Right lobe of liver (tissue), 6 donors: ENCODE measurements at regions not wholly inside any gene's neighbourhood (a gene's known extent, or its start where the extent isn't known, plus 50 kb on each side); places are given as distances from the start of the nearest gene placed in this dataset.

ENCODE experiments used
- ATAC-seq, 4 donors: fragments of 200-7000 bp; cut with Tn5 transposase; one replicate each; pipeline ENCODE4 v1.9.1; 2020; ENCODE audit warnings: mild to moderate bottlenecking in 4 of 4, moderate library complexity in 4 of 4
- DNase-seq, 3 donors: peaks; one replicate each; pipeline ENCODE4 v3.0.0-alpha.2; 2020
- H3K27ac ChIP-seq, 3 donors: fragments of 200-600 bp; one replicate each; pipeline ENCODE4 v1.8.0; 2022
- H3K27me3 ChIP-seq, 2 donors: fragments of 200-600 bp; one replicate each; pipeline ENCODE4 v1.8.0; 2022
- H3K36me3 ChIP-seq, 4 donors: fragments of 200-600 bp; sonication (generic) in 1 of 4; one replicate each; pipeline versions ENCODE4 v1.5.1 to v1.8.0; 2017 to 2022; ENCODE audit warnings: control low read depth in 1 of 4
- H3K4me1 ChIP-seq, 4 donors: fragments of 200-600 bp; sonication (generic) in 1 of 4; one replicate each; pipeline versions ENCODE4 v1.5.1 to v1.8.0; 2017 to 2022; ENCODE audit warnings: control low read depth in 1 of 4
- H3K4me3 ChIP-seq, 3 donors: fragments of 200-600 bp; one replicate each; pipeline ENCODE4 v1.8.0; 2022
- H3K9me3 ChIP-seq, 4 donors: fragments of 200-600 bp; sonication (generic) in 1 of 4; one replicate each; pipeline versions ENCODE4 v1.5.1 to v1.8.0; 2017 to 2022; ENCODE audit warnings: control low read depth in 1 of 4
- POLR2A ChIP-seq: fragments of 450-650 bp; IDR thresholded peaks from one replicate; pipeline ENCODE4 v1.6.1; 2017; ENCODE audit warnings: antibody characterized with exemption, mild to moderate bottlenecking
- WGBS: methylation state at CpG from one replicate; pipeline ENCODE4 v1.1.6; 2018; ENCODE audit warnings: low coverage, low lambda C conversion rate; ENCODE audit not compliant: insufficient coverage; ENCODE audit errors: missing lambda C conversion rate; 5-methylcytosine and 5-hydroxymethylcytosine counted together
- intact Hi-C, 2 donors: fragments of 100-400 bp; cut with DNase I; formaldehyde crosslinking; loops; one replicate each; pipeline versions ENCODE4 v1.11.2 to v1.14.1; 2022
- TF ChIP-seq, protein P1 (sequence below), 4 donors: fragments of 200-600 bp in 3 of 4; fragments of 450-650 bp in 1 of 4; IDR thresholded peaks; one replicate each; pipeline versions ENCODE4 v1.5.1 to v1.8.0; 2016 to 2022; ENCODE audit warnings: antibody characterized with exemption in 4 of 4, mild to moderate bottlenecking in 2 of 4
- donor health status: DM: no; HTN: yes; CAD: no.
- donor health status: DM: no; HTN: no; CAD: no.
- donor health status: DM: no; HTN: no; CAD: no.
- donor health status: DM: no; HTN: yes; CAD: no.
- donor health status: DM: no; HTN: yes; CAD: no.

DNA sequence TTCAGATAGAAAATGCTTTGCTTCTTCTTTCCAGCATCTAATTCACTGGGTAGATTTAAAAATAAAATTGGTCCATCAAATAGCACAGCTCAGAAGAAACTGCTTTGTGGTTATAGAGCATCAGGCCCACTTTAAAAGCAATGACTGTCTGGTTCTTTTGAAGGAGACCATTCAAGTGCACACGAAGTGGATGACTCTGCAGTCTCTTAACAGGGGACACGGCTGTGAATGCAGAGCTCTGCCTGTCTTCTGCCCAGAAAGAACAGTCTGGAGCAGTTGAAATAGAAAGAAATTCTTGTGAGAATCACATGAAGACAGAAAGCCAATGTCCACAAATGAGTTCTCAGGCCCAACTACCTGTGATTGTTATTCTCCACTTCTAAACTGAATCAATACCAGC, 138.7 kb upstream of the PLEKHA5 start:
- TF ChIP-seq POLR2A = no peak
- TF ChIP-seq, protein P1, sequence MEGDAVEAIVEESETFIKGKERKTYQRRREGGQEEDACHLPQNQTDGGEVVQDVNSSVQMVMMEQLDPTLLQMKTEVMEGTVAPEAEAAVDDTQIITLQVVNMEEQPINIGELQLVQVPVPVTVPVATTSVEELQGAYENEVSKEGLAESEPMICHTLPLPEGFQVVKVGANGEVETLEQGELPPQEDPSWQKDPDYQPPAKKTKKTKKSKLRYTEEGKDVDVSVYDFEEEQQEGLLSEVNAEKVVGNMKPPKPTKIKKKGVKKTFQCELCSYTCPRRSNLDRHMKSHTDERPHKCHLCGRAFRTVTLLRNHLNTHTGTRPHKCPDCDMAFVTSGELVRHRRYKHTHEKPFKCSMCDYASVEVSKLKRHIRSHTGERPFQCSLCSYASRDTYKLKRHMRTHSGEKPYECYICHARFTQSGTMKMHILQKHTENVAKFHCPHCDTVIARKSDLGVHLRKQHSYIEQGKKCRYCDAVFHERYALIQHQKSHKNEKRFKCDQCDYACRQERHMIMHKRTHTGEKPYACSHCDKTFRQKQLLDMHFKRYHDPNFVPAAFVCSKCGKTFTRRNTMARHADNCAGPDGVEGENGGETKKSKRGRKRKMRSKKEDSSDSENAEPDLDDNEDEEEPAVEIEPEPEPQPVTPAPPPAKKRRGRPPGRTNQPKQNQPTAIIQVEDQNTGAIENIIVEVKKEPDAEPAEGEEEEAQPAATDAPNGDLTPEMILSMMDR (IDR thresholded peaks at IDR 0.05) = no peak
- Histone ChIP-seq H3K4me1 (no peaks in the 10 kb centered on the region), H3K27me3 (no peaks in the 10 kb centered on the region), H3K4me3 (no peak overlapping the region), H3K9me3 (no peaks in the 10 kb centered on the region), H3K27ac (no peak overlapping the region), H3K36me3 (no peaks in the 10 kb centered on the region)
- 60% methylated on average over 1 of the region's 2 CpGs for WGBS
- intact Hi-C loops = no loop called here
- no peak for DNase-seq
- no peak for ATAC-seq

DNA sequence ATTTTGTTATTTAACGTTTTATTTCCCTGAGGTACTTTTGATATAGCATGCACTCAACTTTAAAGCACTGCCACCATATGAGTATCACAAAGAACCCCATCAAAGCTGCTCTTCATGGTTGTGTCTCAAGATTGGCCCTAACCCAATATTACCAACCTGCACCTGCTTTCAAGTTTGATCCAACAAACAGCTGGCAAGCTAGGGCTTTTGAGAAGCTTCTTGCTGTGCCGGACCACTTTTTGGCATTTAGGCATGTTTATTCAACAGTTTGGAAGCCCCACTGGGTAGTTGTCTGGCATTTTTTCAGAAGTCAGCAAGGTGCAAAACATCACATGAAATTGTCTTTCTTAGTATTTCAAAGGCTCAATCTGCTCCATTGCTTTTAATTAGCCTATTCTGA, 137.2 kb upstream of the PLEKHA5 start:
- ATAC-seq (no peak), DNase-seq (no peak)
- Histone ChIP-seq H3K4me1 (no peaks in the 10 kb centered on the region), H3K27ac (no peak overlapping the region), H3K36me3 (no peaks in the 10 kb centered on the region), H3K4me3 (no peak overlapping the region), H3K27me3 (no peaks in the 10 kb centered on the region), H3K9me3 (no peaks in the 10 kb centered on the region)
- 60% methylated on average over 1 of the region's 2 CpGs for WGBS
- intact Hi-C loops = no loop called here
- no peak for TF ChIP-seq POLR2A
- TF ChIP-seq, protein P1 (IDR thresholded peaks at IDR 0.05) = no peak

DNA sequence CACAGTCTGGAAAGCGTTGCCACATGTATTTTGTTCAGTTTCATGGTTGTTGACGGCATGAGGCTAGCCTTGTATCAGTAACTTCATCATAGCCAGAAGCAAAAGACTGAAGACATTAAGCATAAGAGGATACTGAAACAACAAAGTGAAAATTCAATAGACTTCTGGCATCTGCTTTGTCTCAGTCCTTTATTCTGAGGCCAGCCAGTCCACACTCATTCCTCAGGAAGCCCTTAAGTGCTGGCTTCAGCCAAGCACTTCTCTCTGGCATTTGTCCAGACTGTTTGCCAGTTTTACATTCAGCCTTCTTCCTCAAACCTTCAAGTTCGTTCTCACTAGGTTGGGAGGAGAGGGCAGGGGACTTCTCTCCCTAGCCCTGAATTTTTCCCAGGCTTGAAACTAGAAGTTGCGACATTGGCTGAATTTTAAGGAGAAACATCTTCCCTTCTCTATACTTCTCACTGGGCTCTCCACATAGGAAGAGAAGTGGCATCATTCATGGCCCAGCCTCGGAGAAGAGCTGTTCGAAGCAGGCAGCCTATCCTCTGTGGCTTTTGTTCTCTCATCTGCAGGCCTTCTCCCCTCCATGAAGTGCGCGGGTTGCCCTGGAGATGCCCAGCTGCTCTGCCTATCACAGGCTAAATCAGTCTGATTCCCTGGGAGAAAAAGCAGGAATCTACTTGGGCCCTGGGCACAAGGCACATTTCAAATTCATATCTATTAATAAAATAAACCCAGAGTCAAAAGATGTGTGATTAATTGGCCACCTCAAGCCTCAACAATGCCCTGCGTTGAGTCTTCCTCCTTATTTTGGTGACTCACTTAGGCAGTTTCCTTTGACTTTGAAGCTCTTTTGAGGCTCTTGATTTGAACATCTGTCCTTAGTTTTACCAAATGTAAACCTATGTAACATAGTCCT, 130.9 kb upstream of the PLEKHA5 start:
- Histone ChIP-seq H3K4me1 (no peaks in the 10 kb centered on the region), H3K36me3 (no peaks in the 10 kb centered on the region), H3K27ac (no peak overlapping the region), H3K4me3 (no peak overlapping the region), H3K9me3 (no peaks in the 10 kb centered on the region), H3K27me3 (no peaks in the 10 kb centered on the region)
- WGBS = 60% methylated on average over 6 of the region's 9 CpGs
- ATAC-seq = no peak
- intact Hi-C loops = no loop called here
- DNase-seq = no peak
- TF ChIP-seq POLR2A = no peak
- TF ChIP-seq, protein P1 (IDR thresholded peaks at IDR 0.05) = no peak

DNA sequence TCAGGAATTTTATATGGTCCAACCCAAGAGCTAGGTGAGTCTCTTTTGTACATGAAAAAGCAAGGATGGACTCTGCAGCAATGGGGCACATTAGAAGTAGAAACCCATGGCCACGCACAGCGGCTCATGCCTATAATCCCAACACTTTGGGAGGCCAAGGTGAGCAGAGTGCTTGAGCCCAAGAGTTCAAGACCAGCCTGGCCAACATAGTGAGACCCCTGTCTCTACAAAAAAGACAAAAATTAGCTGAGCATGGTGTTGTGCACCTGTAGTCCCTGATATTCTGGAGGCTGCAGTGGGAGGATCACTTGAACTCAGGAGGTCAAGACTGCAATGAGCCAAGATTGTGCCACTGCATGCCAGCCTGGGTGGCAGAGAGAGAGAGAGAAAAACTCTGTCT, 128.7 kb upstream of the PLEKHA5 start:
- no peaks in the 10 kb centered on the region for H3K4me1 ChIP-seq
- no peak for DNase-seq
- WGBS = 94% methylated on average over 2 of the region's 2 CpGs
- no peak for ATAC-seq
- no peak overlapping the region for H3K27ac ChIP-seq
- TF ChIP-seq POLR2A = no peak
- TF ChIP-seq, protein P1 (IDR thresholded peaks at IDR 0.05) = no peak
- H3K27me3 ChIP-seq = no peaks in the 10 kb centered on the region
- H3K4me3 ChIP-seq = no peak overlapping the region
- intact Hi-C loops = no loop called here
- no peaks in the 10 kb centered on the region for H3K9me3 ChIP-seq
- H3K36me3 ChIP-seq = no peaks in the 10 kb centered on the region
